Middle frontal gyrus (tissue), 1 donor: ENCODE measurements at regions not wholly inside any gene's neighbourhood (a gene's known extent, or its start where the extent isn't known, plus 50 kb on each side); places are given as distances from the start of the nearest gene placed in this dataset.

ENCODE experiments used
- DNase-seq: peaks from one replicate; pipeline ENCODE4 v3.0.0-alpha.2; 2015; ENCODE audit warnings: low spot score; ENCODE audit errors: extremely low spot score

GRCh38 chr10:90665905-90666662 is 191.8 kb downstream of the HTR7 start:
- DNase-seq: no peak

GRCh38 chr10:90674461-90674860 is 183.4 kb downstream of the HTR7 start:
- no peak for DNase-seq

DNA sequence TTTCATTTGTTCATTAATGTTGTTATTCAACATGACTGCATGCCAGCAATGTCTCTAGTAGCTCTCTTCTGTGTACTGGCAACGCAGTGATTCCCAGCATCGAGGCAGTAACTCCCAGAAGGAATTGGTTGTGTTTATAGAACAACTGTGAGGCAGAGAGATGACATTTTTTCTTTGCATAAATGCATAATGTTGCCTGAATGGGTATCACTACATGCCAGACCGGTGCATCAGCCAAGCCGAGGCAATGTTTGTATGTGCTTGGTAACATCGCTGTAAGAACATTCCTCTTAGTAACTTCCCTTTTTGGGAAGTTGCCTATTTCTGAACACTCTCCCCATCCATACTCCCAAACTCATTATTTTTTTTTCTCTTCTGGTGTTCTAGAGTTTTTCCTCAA is 182.9 kb downstream of the HTR7 start:
- DNase-seq: no peak

DNA sequence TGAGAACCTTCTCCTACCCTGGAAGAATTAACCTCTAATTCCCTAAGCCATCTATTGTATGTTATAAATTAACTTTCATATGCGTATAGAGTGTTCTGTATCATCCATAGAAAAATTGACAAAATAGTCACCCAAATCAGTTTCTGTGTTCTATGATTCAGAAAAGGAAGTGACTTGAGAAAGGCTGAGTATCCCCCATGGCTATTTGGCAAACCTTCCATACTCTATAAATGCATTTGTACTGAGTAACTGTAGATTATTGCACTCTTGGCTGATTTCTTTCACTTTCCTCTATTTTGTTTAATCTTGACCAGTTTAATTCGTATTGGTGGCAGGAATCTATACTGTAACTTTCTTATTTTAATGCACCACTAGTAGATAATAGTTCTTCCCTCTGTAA is 182.2 kb downstream of the HTR7 start:
- DNase-seq: no peak
